Kidney epithelial cell (primary cell): ENCODE measurements at regions not wholly inside any gene's neighbourhood (a gene's known extent, or its start where the extent isn't known, plus 50 kb on each side); places are given as distances from the start of the nearest gene placed in this dataset.

Experiments
- DNase-seq: peaks from one replicate; pipeline ENCODE4 v3.0.0-alpha.2; 2010; ENCODE audit warnings: low read depth
- H3K27me3 ChIP-seq: 2 replicates; pipeline ENCODE4 v1.6.0; 2011; ENCODE audit warnings: low read length; ENCODE audit not compliant: control insufficient read depth, insufficient read depth
- H3K36me3 ChIP-seq: 2 replicates; pipeline ENCODE4 v1.5.1; 2011; ENCODE audit warnings: low read length; ENCODE audit not compliant: control insufficient read depth, insufficient read depth
- H3K4me3 ChIP-seq: 2 replicates; pipeline ENCODE4 v1.5.1; 2011; ENCODE audit warnings: low read depth, mild to moderate bottlenecking, control low read depth, low read length
- TF ChIP-seq, protein P1 (sequence below): IDR thresholded peaks from 2 replicates; pipeline ENCODE4 v1.5.1; 2011; ENCODE audit warnings: mild to moderate bottlenecking, moderate library complexity, low read length, control low read depth, inconsistent platforms; ENCODE audit not compliant: insufficient read depth, poor library complexity, severe bottlenecking

DNA sequence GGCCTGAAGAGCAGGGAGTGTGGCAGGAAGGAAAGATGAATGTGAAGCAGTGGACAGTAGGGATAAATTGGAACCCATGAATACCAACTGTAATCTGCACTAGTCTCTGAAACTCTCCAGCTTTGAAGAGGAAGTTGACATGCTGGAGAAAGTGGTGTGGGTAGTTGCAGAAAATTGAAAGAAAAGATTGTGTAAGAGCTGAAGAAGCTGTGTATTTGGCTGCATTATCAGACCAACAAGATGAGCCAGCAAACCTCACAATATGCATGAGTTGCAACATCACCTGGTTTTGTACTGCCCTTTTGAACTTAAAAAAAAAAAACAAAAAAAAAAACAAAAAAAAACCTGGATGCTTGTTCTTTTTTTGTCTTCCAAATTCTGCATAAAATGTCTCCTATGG, 921.9 kb upstream of the EYS start:
- no peaks in the 10 kb centered on the region for H3K36me3 ChIP-seq

DNA sequence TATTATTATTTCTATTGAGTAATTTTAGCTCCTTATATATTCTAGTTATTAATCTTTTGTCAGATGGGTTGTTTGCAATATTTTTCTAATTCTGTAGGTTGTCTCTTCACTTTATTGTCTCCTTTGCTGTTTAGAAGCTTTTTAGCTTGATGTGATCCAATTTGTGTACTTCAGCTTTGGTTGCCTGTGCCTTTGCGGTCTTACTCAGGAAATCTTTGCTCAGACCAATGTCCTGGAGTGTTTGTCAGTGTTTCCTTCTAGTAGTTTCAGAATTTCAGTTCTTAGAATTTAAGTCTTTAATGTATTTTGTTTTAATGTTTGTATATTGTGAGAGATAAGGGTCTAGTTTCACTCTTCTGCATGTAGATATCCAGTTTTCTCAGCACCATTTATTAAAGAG, 916.0 kb upstream of the EYS start:
- TF ChIP-seq, protein P1, sequence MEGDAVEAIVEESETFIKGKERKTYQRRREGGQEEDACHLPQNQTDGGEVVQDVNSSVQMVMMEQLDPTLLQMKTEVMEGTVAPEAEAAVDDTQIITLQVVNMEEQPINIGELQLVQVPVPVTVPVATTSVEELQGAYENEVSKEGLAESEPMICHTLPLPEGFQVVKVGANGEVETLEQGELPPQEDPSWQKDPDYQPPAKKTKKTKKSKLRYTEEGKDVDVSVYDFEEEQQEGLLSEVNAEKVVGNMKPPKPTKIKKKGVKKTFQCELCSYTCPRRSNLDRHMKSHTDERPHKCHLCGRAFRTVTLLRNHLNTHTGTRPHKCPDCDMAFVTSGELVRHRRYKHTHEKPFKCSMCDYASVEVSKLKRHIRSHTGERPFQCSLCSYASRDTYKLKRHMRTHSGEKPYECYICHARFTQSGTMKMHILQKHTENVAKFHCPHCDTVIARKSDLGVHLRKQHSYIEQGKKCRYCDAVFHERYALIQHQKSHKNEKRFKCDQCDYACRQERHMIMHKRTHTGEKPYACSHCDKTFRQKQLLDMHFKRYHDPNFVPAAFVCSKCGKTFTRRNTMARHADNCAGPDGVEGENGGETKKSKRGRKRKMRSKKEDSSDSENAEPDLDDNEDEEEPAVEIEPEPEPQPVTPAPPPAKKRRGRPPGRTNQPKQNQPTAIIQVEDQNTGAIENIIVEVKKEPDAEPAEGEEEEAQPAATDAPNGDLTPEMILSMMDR, result no peak
- H3K27me3 ChIP-seq, result no peaks in the 10 kb centered on the region
- no peaks in the 10 kb centered on the region for H3K36me3 ChIP-seq
- no peak overlapping the region for H3K4me3 ChIP-seq
- DNase-seq, result no peak

More for the DNA sequence above, 921.9 kb upstream of the EYS start:
- Histone ChIP-seq H3K27me3 (no peaks in the 10 kb centered on the region), H3K4me3 (no peak overlapping the region)
- no peak for DNase-seq
- TF ChIP-seq, protein P1, result no peak

DNA sequence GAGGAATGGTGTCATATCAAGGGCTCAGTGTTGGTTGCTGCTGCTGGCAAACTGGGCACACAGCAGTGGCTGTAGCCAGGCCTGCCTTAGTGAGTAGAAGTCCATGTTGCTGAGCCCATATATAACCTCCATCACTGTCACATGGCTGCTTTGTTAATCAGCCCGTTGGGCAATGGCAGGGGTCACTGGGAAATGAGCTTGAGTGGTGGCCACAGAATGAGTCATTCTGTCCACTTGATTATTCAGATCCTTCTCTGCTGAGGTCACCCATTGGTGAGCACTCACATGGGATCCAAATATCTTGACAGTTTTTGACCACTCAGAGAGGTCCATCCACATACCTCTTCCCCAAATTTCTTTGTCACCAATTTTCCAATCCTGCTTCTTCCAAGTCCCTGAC, 898.9 kb upstream of the EYS start:
- TF ChIP-seq, protein P1, result no peak
- Histone ChIP-seq H3K4me3 (no peak overlapping the region), H3K36me3 (no peaks in the 10 kb centered on the region), H3K27me3 (no peaks in the 10 kb centered on the region)
- DNase-seq, result no peak

DNA sequence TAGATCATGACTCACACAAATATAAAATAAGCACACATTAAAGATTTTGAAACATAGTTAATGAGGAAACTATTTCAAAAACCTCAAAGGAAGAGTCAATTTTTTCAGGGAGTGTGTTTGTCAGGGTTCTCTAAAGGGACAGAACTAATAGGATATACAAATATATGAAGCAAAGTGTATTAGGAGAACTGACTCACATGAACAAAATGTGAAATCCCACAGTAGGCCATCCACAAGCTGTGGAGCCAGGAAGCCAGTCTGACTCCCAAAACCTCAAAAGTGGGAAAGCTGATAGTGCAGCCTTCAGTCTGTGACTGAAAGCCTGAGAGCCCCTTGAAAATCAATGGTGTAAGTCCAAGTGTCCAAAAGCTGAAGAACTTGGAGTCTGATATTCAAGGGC, 898.0 kb upstream of the EYS start:
- H3K36me3 ChIP-seq, result no peaks in the 10 kb centered on the region
- no peak overlapping the region for H3K4me3 ChIP-seq
- DNase-seq, result no peak
- TF ChIP-seq, protein P1, result no peak
- H3K27me3 ChIP-seq, result no peaks in the 10 kb centered on the region

DNA sequence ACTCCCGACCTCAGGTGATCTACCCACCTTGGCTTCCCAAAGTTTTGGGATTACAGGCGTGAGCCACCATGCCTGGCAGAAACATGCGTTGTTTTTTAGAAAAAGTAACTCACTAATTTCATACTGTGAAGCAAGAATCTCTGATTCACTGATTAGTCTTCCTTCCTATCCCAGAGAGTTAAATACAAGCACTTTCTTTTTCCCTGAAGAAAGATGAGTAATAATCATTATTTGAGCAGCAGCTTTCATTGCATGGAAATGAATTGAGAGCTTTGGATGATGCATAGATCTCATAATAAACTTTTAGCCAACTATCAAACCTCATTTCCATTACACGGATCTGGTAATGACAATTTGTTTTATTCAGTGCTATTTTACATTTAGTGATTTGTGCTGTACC, 892.5 kb upstream of the EYS start:
- H3K27me3 ChIP-seq, result no peaks in the 10 kb centered on the region
- TF ChIP-seq, protein P1, result no peak
- no peak for DNase-seq
- no peak overlapping the region for H3K4me3 ChIP-seq
- H3K36me3 ChIP-seq, result no peaks in the 10 kb centered on the region

DNA sequence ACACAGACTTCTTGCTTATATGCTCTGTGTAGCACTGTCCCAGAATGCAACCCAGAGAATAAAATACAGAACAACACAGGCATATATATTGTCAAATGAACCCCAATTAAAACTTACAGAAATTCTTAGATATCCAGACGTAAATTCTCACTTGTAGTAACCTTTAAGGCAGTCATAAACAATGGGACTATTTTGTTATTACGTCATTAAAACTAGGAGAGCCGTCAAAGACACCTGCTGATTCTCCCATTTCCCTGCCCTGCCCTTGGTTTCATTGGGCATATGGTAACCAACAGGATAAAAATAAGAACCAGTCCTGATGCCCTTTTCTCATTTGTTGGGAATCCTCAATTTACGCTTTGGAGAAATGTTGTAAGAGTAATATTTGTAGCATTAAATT, 871.3 kb upstream of the EYS start:
- TF ChIP-seq, protein P1, result no peak
- Histone ChIP-seq H3K27me3 (no peaks in the 10 kb centered on the region), H3K4me3 (no peak overlapping the region), H3K36me3 (no peaks in the 10 kb centered on the region)
- DNase-seq, result no peak
